ENCODE measurements at regions not wholly inside any gene's neighbourhood (a gene's known extent, or its start where the extent isn't known, plus 50 kb on each side); places are given as distances from the start of the nearest gene placed in this dataset.

DNA sequence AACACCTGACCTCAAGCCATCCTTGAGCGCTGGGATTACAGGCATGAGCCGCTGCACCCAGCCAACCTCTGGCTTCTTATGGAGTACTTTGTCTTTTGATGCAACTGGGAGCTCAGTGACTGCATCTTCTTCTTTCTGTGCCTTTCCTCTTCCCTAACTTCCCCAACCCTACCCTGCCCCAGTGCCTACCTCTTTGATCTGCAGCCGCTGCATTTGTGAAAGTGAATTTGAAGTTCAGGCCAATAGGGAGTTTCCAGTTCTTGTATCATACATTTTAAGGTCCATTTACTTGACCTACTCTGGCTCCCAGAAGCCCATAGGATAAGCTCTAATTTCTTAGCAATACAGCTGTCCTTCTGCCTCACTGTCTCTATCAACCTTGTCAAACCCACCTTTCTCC, 52.2 kb downstream of the KCNC4 start:
- TF ChIP-seq, protein P1, sequence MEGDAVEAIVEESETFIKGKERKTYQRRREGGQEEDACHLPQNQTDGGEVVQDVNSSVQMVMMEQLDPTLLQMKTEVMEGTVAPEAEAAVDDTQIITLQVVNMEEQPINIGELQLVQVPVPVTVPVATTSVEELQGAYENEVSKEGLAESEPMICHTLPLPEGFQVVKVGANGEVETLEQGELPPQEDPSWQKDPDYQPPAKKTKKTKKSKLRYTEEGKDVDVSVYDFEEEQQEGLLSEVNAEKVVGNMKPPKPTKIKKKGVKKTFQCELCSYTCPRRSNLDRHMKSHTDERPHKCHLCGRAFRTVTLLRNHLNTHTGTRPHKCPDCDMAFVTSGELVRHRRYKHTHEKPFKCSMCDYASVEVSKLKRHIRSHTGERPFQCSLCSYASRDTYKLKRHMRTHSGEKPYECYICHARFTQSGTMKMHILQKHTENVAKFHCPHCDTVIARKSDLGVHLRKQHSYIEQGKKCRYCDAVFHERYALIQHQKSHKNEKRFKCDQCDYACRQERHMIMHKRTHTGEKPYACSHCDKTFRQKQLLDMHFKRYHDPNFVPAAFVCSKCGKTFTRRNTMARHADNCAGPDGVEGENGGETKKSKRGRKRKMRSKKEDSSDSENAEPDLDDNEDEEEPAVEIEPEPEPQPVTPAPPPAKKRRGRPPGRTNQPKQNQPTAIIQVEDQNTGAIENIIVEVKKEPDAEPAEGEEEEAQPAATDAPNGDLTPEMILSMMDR (IDR thresholded peaks at IDR 0.05): no peak
- no peak for TF ChIP-seq POLR2A (IDR thresholded peaks at IDR 0.05)
